Thyroid gland (tissue), 4 donors: ENCODE measurements at regions not wholly inside any gene's neighbourhood (a gene's known extent, or its start where the extent isn't known, plus 50 kb on each side); places are given as distances from the start of the nearest gene placed in this dataset.

ENCODE experiments used
- CTCF ChIP-seq, 6 experiments: fragments of 200-600 bp in 3 of 6; fragments of 450-650 bp in 3 of 6; sonication (generic) in 3 of 6; IDR thresholded peaks; one replicate each; pipeline ENCODE4 v1.5.1; 2016 to 2019; ENCODE audit warnings: antibody characterized with exemption in 6 of 6, mild to moderate bottlenecking in 2 of 6, inconsistent platforms in 1 of 6, moderate library complexity in 1 of 6
- POLR2A ChIP-seq, 2 donors: fragments of 450-650 bp; IDR thresholded peaks; one replicate each; pipeline ENCODE4 v1.6.1; 2017; ENCODE audit warnings: antibody characterized with exemption in 2 of 2, mild to moderate bottlenecking in 2 of 2, moderate library complexity in 1 of 2

- TF ChIP-seq POLR2A (IDR thresholded peaks at IDR 0.05) (no peak), CTCF (IDR thresholded peaks at IDR 0.05) (no peak)
Measured at GRCh38 chr3:66931699-66932098, 66.4 kb upstream of the KBTBD8 start.
